Endothelial cell of umbilical vein (primary cell): ENCODE measurements at regions not wholly inside any gene's neighbourhood (a gene's known extent, or its start where the extent isn't known, plus 50 kb on each side); places are given as distances from the start of the nearest gene placed in this dataset.
"Not testable (repeated sequence)": the region's sequence is repeated elsewhere in the genome, so short reads cannot be mapped to it uniquely, and the experiment has no call there.

ENCODE experiments used
- BruUV-seq: library from RNA; stranded (reverse); fragments of 400-500 nt; replicated peaks from 2 replicates; lab custom pipeline; 2021; lab: Mats Ljungman, UMichigan
- CTCF ChIA-PET: fragments of 300-600, 350-600 bp; sonication (Branson Sonifier 250); formaldehyde crosslinking; loops from one replicate; lab custom pipeline; 2021; ENCODE audit warnings: antibody characterized with exemption, inconsistent platforms; lab: Charles Lee
- POLR2A ChIA-PET: fragments of 300-600, 350-600 bp; sonication (Branson Sonifier 250); formaldehyde crosslinking; loops from one replicate; lab custom pipeline; 2021; ENCODE audit warnings: antibody characterized with exemption, inconsistent platforms; lab: Charles Lee
- DNase-seq: peaks from one replicate; pipeline ENCODE4 v3.0.0-alpha.2; 2011; ENCODE audit warnings: low read depth, low spot score
- FAIRE-seq: peaks from 2 replicates; lab custom pipeline; 2011; peaks lifted over from hg19 to GRCh38; lab: Jason Lieb, UNC
- H2AFZ ChIP-seq: 2 replicates; pipeline ENCODE4 v1.6.0; 2012; ENCODE audit warnings: low read depth, low read length, control low read depth, inconsistent platforms
- H3K27ac ChIP-seq: 2 replicates; pipeline ENCODE4 v1.5.1; 2011; ENCODE audit warnings: low read depth, mild to moderate bottlenecking, control low read depth, low read length, moderate library complexity; ENCODE audit not compliant: insufficient read depth
- H3K27me3 ChIP-seq, 2 experiments: 2 replicates each; pipeline versions ENCODE4 v1.6.0 to v1.6.1; 2011; ENCODE audit warnings: low read length in 2 of 2, mixed read lengths in 1 of 2; ENCODE audit not compliant: control insufficient read depth in 2 of 2, insufficient read depth in 2 of 2
- H3K36me3 ChIP-seq, 2 experiments: 2 replicates in 1 of 2; 3 replicates in 1 of 2; pipeline ENCODE4 v1.5.1; 2011; ENCODE audit warnings: low read length in 2 of 2, mild to moderate bottlenecking in 1 of 2, moderate library complexity in 1 of 2; ENCODE audit not compliant: control insufficient read depth in 2 of 2, insufficient read depth in 2 of 2; ENCODE audit errors: extremely low read depth in 1 of 2
- H3K4me1 ChIP-seq: 3 replicates; pipeline ENCODE4 v1.5.1; 2011; ENCODE audit warnings: mild to moderate bottlenecking, low read length; ENCODE audit not compliant: control insufficient read depth, insufficient read depth; ENCODE audit errors: extremely low read depth
- H3K4me2 ChIP-seq: 2 replicates; pipeline ENCODE4 v1.6.1; 2011; ENCODE audit warnings: low read length, control low read depth, mixed read lengths; ENCODE audit not compliant: insufficient read depth
- H3K4me3 ChIP-seq, 3 experiments: fragments of 200-600 bp in 1 of 3; sonication (generic), shearing (Covaris generic) in 1 of 3; replicated peaks in 1 of 3; 2 replicates each; pipeline ENCODE4 v1.5.1; 2011 to 2016; ENCODE audit warnings: control low read depth in 3 of 3, low read length in 3 of 3, mild to moderate bottlenecking in 2 of 3, inconsistent platforms in 1 of 3, low read depth in 1 of 3, moderate library complexity in 1 of 3; ENCODE audit not compliant: insufficient read depth in 1 of 3
- H3K79me2 ChIP-seq: 2 replicates; pipeline ENCODE4 v1.6.0; 2012; ENCODE audit warnings: low read length, inconsistent platforms; ENCODE audit not compliant: control insufficient read depth, insufficient read depth
- H3K9ac ChIP-seq: replicated peaks from 2 replicates; pipeline ENCODE3; 2011; ENCODE audit warnings: low read length, control low read depth; ENCODE audit not compliant: insufficient read depth; ENCODE audit errors: extremely low read depth
- H3K9me1 ChIP-seq: replicated peaks from 3 replicates; pipeline ENCODE4 v1.6.0; 2011; ENCODE audit warnings: mild to moderate bottlenecking, low read length; ENCODE audit not compliant: control insufficient read depth, insufficient read depth; ENCODE audit errors: extremely low read depth
- H3K9me3 ChIP-seq: replicated peaks from 2 replicates; pipeline ENCODE4 v1.5.1; 2012; ENCODE audit warnings: low read length, inconsistent platforms; ENCODE audit not compliant: control insufficient read depth, insufficient read depth
- H4K20me1 ChIP-seq: replicated peaks from 2 replicates; pipeline ENCODE3; 2011; ENCODE audit warnings: mild to moderate bottlenecking, low read length; ENCODE audit not compliant: control insufficient read depth, insufficient read depth; ENCODE audit errors: extremely low read depth
- dilution Hi-C: fragments of 300-500 bp; cut with MboI; formaldehyde crosslinking; loops from one replicate; pipeline ENCODE4 v1.15.0; 2019; ENCODE audit warnings: low sequenced_read_pairs; ENCODE audit not compliant: extremely low pct_ligation_motif_present
- intact Hi-C: fragments of 100-400 bp; cut with micrococcal nuclease; formaldehyde crosslinking; loops from one replicate; pipeline ENCODE4 v1.10.0; 2022

DNA sequence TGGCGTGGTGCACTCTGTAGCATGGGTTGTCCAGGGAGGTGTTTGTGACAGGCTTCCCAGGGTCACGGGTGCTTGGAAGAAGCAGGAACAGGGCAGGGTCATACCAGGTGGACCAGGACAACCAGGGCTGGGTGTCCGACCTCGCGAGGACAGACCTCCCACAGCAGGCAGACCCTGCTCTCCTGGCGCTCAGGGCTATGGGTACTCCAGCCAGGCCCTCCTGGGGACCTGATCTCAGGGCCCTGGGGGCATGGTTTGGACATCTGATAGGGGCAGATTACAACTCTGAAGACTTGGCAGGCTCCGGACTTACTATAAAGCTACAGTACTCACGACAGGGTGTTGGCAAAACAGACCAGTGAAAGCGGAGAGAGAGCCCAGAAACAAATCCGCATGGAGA is 5410.2 kb upstream of the TPTE start:
- H3K27ac ChIP-seq, H3K27me3 ChIP-seq, H3K4me1 ChIP-seq, H3K79me2 ChIP-seq, POLR2A ChIA-PET, H4K20me1 ChIP-seq, H3K9me3 ChIP-seq, H3K4me2 ChIP-seq, H3K36me3 ChIP-seq, H3K9ac ChIP-seq, BruUV-seq, dilution Hi-C loops, H3K9me1 ChIP-seq, intact Hi-C loops, FAIRE-seq, DNase-seq, H3K4me3 ChIP-seq, H2AFZ ChIP-seq, CTCF ChIA-PET: not testable (repeated sequence)

DNA sequence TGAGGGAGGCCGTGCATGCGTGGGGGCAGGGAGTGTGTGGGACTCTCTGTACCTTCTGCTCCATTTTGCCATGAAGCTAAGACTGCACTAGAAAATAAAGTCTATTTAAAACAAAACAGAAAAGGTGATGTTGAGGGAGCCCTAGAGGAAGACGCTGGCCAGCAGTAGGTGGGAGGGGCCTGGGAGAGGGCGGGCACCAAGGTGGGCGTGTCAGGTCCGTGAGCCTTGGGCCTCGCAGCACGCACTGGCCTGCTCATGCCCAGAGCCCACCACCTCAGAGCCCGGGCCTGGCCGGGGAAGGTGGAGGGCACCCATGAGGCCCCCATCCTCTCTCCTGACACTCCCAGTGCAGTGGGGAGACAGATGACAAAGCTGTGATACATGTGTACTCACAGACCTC is 5408.3 kb upstream of the TPTE start:
- dilution Hi-C loops, FAIRE-seq, POLR2A ChIA-PET, H2AFZ ChIP-seq, H4K20me1 ChIP-seq, H3K27me3 ChIP-seq, H3K9me1 ChIP-seq, H3K27ac ChIP-seq, intact Hi-C loops, H3K9ac ChIP-seq, BruUV-seq, H3K4me1 ChIP-seq, DNase-seq, H3K9me3 ChIP-seq, H3K36me3 ChIP-seq, H3K4me2 ChIP-seq, CTCF ChIA-PET, H3K4me3 ChIP-seq, H3K79me2 ChIP-seq: not testable (repeated sequence)

DNA sequence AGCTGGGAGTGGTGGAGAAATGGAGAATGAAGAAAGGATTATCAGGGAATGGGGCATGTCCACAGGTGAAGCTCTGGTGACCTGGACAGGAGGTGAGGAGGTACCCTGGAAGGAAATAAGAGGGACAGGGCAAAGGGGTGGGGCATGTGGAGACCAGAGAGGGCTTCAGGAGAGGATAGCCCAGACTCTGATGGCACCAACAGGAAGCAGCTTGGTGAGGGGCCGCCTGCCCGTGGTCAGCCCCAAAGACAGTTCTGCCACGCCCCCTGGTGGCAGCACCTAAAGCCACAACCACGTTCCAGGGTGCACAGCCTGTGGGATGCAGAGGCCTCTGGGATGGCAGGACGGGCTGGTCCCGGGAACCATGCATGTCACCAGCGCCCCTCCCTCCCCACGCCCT is 5406.9 kb upstream of the TPTE start:
- H3K9me3 ChIP-seq, H3K4me3 ChIP-seq, H3K79me2 ChIP-seq, H2AFZ ChIP-seq, dilution Hi-C loops, H3K36me3 ChIP-seq, CTCF ChIA-PET, POLR2A ChIA-PET, BruUV-seq, H3K9ac ChIP-seq, H3K27me3 ChIP-seq, H3K4me1 ChIP-seq, FAIRE-seq, H3K9me1 ChIP-seq, H3K27ac ChIP-seq, H3K4me2 ChIP-seq, H4K20me1 ChIP-seq, DNase-seq, intact Hi-C loops: not testable (repeated sequence)

- H3K27ac ChIP-seq, H2AFZ ChIP-seq, H4K20me1 ChIP-seq, H3K4me1 ChIP-seq, H3K27me3 ChIP-seq, H3K36me3 ChIP-seq, H3K9me3 ChIP-seq, POLR2A ChIA-PET, H3K4me3 ChIP-seq, CTCF ChIA-PET, H3K79me2 ChIP-seq, FAIRE-seq, DNase-seq, H3K4me2 ChIP-seq, intact Hi-C loops, H3K9me1 ChIP-seq, BruUV-seq, dilution Hi-C loops, H3K9ac ChIP-seq: not testable (repeated sequence)
Measured at GRCh38 chr21:5114893-5115645, 5406.3 kb upstream of the TPTE start.
